Upper lobe of left lung (tissue), 6 donors: ENCODE measurements at regions not wholly inside any gene's neighbourhood (a gene's known extent, or its start where the extent isn't known, plus 50 kb on each side); places are given as distances from the start of the nearest gene placed in this dataset.
A peak's percentile ranks its signal among the peaks of the same experiment; 100 is the strongest.

Experiments used
- ATAC-seq, 2 donors: fragments of 200-7000 bp; cut with Tn5 transposase; one replicate each; pipeline ENCODE4 v1.9.1; 2022; ENCODE audit warnings: mild to moderate bottlenecking in 2 of 2, moderate library complexity in 2 of 2; ENCODE audit not compliant: low FRiP score in 2 of 2
- DNase-seq, 2 donors: peaks; one replicate each; pipeline ENCODE4 v3.0.0-alpha.2; 2019 to 2020
- H3K27ac ChIP-seq, 4 donors: fragments of 200-600 bp; sonication (generic); one replicate each; pipeline ENCODE4 v1.5.1; 2016 to 2019
- H3K27me3 ChIP-seq, 4 donors: fragments of 200-600 bp; sonication (generic); one replicate each; pipeline ENCODE4 v1.5.1; 2017 to 2019
- H3K36me3 ChIP-seq, 4 donors: fragments of 200-600 bp; sonication (generic); one replicate each; pipeline ENCODE4 v1.5.1; 2016 to 2019
- H3K4me1 ChIP-seq, 4 donors: fragments of 200-600 bp; sonication (generic); one replicate each; pipeline ENCODE4 v1.5.1; 2018 to 2019
- H3K4me3 ChIP-seq, 4 donors: fragments of 200-600 bp; sonication (generic); one replicate each; pipeline ENCODE4 v1.5.1; 2017 to 2019; ENCODE audit warnings: mild to moderate bottlenecking in 2 of 4, moderate library complexity in 1 of 4
- H3K9me3 ChIP-seq, 4 donors: fragments of 200-600 bp; sonication (generic); one replicate each; pipeline ENCODE4 v1.5.1; 2018 to 2019
- EP300 ChIP-seq, 4 donors: sonication (generic); formaldehyde crosslinking; IDR thresholded peaks; one replicate each; pipeline ENCODE4 v1.5.1; 2017; ENCODE audit warnings: antibody characterized with exemption in 4 of 4, control low read depth in 2 of 4
- POLR2A ChIP-seq, 4 donors: fragments of 450-650 bp; IDR thresholded peaks; one replicate each; pipeline ENCODE4 v1.5.1; 2016 to 2017; ENCODE audit warnings: antibody characterized with exemption in 4 of 4, mild to moderate bottlenecking in 2 of 4
- POLR2AphosphoS5 ChIP-seq, 2 donors: sonication (generic); formaldehyde crosslinking; IDR thresholded peaks; one replicate each; pipeline ENCODE4 v1.5.1; 2017; ENCODE audit warnings: antibody characterized with exemption in 2 of 2
- WGBS, 2 donors: methylation state at CpG; one replicate each; pipeline ENCODE4 v1.1.5; 2017 to 2018; 5-methylcytosine and 5-hydroxymethylcytosine counted together
- TF ChIP-seq, protein P1 (sequence below), 6 experiments: fragments of 450-650 bp in 4 of 6; fragments of 200-600 bp in 2 of 6; sonication (generic) in 2 of 6; IDR thresholded peaks; one replicate each; pipeline ENCODE4 v1.5.1; 2016 to 2019; ENCODE audit warnings: antibody characterized with exemption in 6 of 6
- donor health status: DM: no; HTN: no; CAD: no; lungs with moderate emphysema.
- donor health status: DM: no; HTN: yes; CAD: no; lungs with severe emphysema.

DNA sequence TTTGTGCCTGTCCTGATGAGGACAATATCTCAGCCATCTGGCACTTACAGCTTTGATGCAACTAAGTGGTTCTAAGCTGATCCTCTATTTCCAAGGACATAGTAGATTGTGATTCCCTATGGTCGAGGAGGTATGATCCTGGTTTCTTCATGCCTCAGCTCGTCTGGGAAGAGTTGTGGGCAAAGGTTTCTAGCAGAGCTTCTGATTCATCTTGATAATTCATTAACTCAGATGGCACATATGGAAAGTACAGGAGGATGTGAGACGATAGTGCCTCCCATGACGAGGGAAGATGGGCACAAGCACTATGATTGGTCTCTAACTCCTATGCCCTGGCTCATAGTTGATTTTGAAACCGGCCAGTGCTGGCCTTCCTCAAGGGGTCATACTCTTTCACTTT is 334.2 kb upstream of the SEMA6D start:
- Histone ChIP-seq H3K36me3 (no peaks in the 10 kb centered on the region), H3K27ac (no peak overlapping the region), H3K27me3 (no peaks in the 10 kb centered on the region), H3K4me1 (no peaks in the 10 kb centered on the region), H3K4me3 (no peak overlapping the region), H3K9me3 (no peaks in the 10 kb centered on the region)
- ATAC-seq, result no peak
- no peak for DNase-seq
- TF ChIP-seq POLR2AphosphoS5 (IDR thresholded peaks at IDR 0.05) (no peak), POLR2A (IDR thresholded peaks at IDR 0.05) (no peak), EP300 (IDR thresholded peaks at IDR 0.05) (no peak)
- TF ChIP-seq, protein P1, sequence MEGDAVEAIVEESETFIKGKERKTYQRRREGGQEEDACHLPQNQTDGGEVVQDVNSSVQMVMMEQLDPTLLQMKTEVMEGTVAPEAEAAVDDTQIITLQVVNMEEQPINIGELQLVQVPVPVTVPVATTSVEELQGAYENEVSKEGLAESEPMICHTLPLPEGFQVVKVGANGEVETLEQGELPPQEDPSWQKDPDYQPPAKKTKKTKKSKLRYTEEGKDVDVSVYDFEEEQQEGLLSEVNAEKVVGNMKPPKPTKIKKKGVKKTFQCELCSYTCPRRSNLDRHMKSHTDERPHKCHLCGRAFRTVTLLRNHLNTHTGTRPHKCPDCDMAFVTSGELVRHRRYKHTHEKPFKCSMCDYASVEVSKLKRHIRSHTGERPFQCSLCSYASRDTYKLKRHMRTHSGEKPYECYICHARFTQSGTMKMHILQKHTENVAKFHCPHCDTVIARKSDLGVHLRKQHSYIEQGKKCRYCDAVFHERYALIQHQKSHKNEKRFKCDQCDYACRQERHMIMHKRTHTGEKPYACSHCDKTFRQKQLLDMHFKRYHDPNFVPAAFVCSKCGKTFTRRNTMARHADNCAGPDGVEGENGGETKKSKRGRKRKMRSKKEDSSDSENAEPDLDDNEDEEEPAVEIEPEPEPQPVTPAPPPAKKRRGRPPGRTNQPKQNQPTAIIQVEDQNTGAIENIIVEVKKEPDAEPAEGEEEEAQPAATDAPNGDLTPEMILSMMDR (IDR thresholded peaks at IDR 0.05), result no peak
- 84 to 89% methylated on average over 5 of the region's 5 CpGs for whole genome bisulfite sequencing, 2 donors

DNA sequence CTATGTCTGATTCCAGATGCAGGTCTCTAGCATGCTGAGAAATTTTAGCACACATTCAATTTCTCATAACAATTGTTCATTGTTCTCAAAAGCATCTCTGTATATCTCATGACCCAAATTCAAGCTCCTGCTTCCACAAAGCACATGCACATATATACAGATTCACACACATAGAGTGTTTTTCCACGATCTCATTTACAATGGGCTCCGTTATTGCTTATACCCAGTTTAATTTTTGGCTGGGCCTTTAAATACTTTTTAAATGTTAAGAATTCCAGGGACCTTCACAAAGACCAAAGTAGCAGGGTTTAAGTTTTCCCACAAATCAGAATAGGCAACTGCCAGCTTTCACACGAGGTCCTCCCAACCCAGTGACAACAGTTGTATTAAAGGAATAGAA is 333.5 kb upstream of the SEMA6D start:
- ATAC-seq, result no peak
- no peaks in the 10 kb centered on the region for H3K36me3 ChIP-seq
- no peaks in the 10 kb centered on the region for H3K27me3 ChIP-seq
- DNase-seq, result no peak
- no peak overlapping the region for H3K27ac ChIP-seq
- H3K4me3 ChIP-seq, result no peak overlapping the region
- no peaks in the 10 kb centered on the region for H3K4me1 ChIP-seq
- H3K9me3 ChIP-seq, result no peaks in the 10 kb centered on the region
- TF ChIP-seq, protein P1 (IDR thresholded peaks at IDR 0.05), result no peak
- TF ChIP-seq EP300 (IDR thresholded peaks at IDR 0.05) (no peak), POLR2AphosphoS5 (IDR thresholded peaks at IDR 0.05) (no peak), POLR2A (IDR thresholded peaks at IDR 0.05) (no peak)
- WGBS, 2 donors, result 73 to 84% methylated on average over 3 of the region's 3 CpGs

DNA sequence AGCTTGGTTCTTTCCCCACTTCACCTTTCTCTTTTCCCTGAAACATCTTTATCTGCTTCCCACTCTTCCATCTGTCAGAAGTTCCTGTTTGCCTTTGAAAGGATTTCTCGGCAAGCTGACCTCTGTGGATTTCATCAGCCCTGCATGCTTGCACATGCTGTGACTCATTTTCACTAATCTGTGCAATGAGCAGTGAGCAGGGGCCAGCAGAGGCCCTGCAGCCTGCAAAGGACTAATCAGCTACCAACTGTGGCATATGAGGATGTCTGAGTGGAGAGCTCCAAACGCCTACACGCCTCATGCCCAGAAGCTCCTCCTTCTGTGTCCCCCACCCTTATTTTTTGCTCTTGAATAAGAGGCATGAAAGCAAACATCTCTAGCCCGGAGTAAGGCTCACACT is 333.0 kb upstream of the SEMA6D start:
- Histone ChIP-seq H3K27me3 (no peaks in the 10 kb centered on the region), H3K36me3 (no peaks in the 10 kb centered on the region), H3K4me3 (no peak overlapping the region), H3K4me1 (no peaks in the 10 kb centered on the region), H3K9me3 (no peaks in the 10 kb centered on the region), H3K27ac (no peak overlapping the region)
- ATAC-seq (peak; percentile 43 to 72), DNase-seq (no peak)
- TF ChIP-seq POLR2AphosphoS5 (IDR thresholded peaks at IDR 0.05), result no peak
- no peak for TF ChIP-seq POLR2A (IDR thresholded peaks at IDR 0.05)
- no peak for TF ChIP-seq EP300 (IDR thresholded peaks at IDR 0.05)
- TF ChIP-seq, protein P1 (IDR thresholded peaks at IDR 0.05), result no peak
- WGBS, 2 donors, result 47 to 49% methylated on average over 4 of the region's 4 CpGs

DNA sequence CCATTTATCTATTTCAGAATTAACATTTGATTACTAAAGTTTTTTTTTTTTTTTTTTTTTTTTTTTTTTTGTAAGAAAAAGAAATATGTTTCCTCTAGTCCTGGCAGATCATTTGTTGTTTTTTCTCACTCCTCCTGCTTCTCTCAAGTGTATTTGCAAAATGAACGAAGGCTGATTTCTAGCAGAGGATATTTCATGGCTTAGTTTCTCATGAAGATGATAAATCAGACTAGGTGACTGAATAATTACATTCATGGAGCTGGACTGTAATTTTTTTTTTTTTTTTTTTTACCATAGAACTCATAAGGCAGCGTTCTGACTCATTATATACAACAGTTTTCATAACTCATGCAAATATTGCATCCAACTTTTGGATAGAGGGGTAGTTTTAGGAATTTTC is 332.5 kb upstream of the SEMA6D start:
- ATAC-seq (no peak), DNase-seq (no peak)
- H3K36me3 ChIP-seq, result no peaks in the 10 kb centered on the region
- TF ChIP-seq EP300 (IDR thresholded peaks at IDR 0.05), result no peak
- TF ChIP-seq, protein P1 (IDR thresholded peaks at IDR 0.05), result no peak
- no peak for TF ChIP-seq POLR2AphosphoS5 (IDR thresholded peaks at IDR 0.05)
- TF ChIP-seq POLR2A (IDR thresholded peaks at IDR 0.05), result no peak
- H3K4me1 ChIP-seq, result no peaks in the 10 kb centered on the region
- WGBS, 2 donors, result 81 to 89% methylated on average over 2 of the region's 2 CpGs
- no peaks in the 10 kb centered on the region for H3K9me3 ChIP-seq
- no peak overlapping the region for H3K27ac ChIP-seq
- no peak overlapping the region for H3K4me3 ChIP-seq
- H3K27me3 ChIP-seq, result no peaks in the 10 kb centered on the region

DNA sequence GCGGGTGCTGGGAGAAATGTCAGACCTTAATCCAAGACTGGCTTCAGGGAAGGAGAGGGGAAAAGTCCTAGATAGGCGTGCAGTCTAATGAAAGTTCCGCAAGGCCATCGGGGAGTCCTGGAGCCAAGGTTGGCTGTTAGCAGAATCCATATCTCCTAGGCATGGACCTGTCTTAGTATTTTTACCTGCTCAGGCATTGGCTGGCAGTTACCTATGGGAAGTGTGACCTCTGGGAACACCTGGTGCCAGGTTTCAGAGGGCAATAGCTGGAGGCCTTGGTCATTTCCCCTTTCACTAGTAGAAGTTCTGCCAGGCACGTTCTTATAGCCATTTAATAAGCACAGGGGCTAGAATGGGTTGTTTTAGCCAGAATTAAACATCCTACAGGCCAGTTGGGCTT is 330.8 kb upstream of the SEMA6D start:
- no peak for ATAC-seq
- no peak overlapping the region for H3K27ac ChIP-seq
- WGBS, 2 donors, result 87 to 91% methylated on average over 5 of the region's 5 CpGs

More for the DNA sequence above, 330.8 kb upstream of the SEMA6D start:
- Histone ChIP-seq H3K27me3 (no peaks in the 10 kb centered on the region), H3K4me3 (no peak overlapping the region), H3K36me3 (no peaks in the 10 kb centered on the region), H3K4me1 (no peaks in the 10 kb centered on the region), H3K9me3 (no peaks in the 10 kb centered on the region)
- TF ChIP-seq POLR2A (IDR thresholded peaks at IDR 0.05) (no peak), POLR2AphosphoS5 (IDR thresholded peaks at IDR 0.05) (no peak), EP300 (IDR thresholded peaks at IDR 0.05) (no peak)
- TF ChIP-seq, protein P1 (IDR thresholded peaks at IDR 0.05), result no peak
- no peak for DNase-seq
